GM19025 (cell line): ENCODE measurements at regions not wholly inside any gene's neighbourhood (a gene's known extent, or its start where the extent isn't known, plus 50 kb on each side); places are given as distances from the start of the nearest gene placed in this dataset.
"Not testable (repeated sequence)": the region's sequence is repeated elsewhere in the genome, so short reads cannot be mapped to it uniquely, and the experiment has no call there.

Experiments used
- ATAC-seq: cut with Tn5 transposase; IDR thresholded peaks from one replicate; pipeline ENCODE4 v1.9.1; 2021; ENCODE audit warnings: mild to moderate bottlenecking, low read depth, moderate library complexity; ENCODE audit not compliant: unreplicated experiment

DNA sequence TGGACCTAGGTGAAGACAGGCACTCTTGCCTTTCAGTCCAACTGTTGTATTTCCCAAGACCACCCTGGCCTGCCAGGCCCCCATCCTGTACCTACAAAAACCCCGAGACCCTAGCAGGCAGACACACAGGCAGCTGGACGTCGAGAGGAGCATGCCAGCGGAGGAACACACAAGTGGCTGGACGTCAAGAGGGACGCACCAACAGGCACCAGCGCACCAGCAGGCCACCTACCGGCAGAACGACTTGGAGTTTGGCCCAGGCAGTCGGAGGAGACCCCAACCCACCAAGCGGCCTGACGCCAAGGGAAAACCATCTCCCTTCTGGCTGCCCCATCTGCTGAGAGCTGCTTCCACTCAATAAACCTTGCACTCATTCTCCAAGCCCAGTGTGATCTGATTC lies 1883.4 kb upstream of the RAG2 start:
- no peak for ATAC-seq

GRCh38 chr11:38476808-38477575 lies 1879.0 kb upstream of the RAG2 start:
- no peak for ATAC-seq

DNA sequence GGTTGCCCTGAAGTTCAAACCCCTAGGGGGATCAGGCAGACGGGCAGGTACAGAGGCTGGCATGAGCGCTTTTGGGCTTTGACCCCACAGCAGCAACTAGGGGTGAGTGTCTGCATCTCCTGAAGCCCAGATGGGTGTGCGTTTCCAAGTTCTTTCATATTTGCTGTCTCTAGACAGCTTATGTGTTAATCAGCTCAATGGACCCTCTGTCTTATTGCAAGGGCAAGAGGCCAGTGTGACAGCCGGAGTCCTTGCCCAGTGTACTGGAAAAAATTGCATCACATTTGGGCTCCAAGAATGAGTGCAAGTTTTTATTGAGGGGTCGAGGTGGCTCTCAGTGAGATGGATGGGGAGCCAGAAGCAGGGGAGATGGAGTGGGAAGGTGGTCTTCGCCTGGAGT lies 1863.7 kb upstream of the RAG2 start:
- ATAC-seq, result no peak

DNA sequence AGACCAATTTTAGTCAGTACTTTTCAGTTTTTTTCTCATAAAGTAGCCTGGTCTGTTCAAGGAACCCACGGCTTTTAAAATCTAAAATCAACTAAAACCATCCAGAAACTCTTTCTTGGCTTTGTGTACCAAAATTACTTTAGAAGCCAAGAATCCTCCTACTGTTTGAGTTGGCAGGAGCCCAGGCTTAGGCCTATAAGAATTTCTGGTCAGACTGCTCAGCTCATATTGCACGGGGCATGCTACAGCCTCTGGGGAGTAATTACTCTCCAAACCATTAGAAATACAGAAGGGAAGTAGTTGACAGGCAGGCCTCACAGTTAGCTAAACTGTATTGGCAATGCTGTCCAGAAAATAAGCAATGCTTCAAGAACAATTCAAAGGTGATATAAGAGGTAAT lies 1862.9 kb upstream of the RAG2 start:
- ATAC-seq, result no peak

DNA sequence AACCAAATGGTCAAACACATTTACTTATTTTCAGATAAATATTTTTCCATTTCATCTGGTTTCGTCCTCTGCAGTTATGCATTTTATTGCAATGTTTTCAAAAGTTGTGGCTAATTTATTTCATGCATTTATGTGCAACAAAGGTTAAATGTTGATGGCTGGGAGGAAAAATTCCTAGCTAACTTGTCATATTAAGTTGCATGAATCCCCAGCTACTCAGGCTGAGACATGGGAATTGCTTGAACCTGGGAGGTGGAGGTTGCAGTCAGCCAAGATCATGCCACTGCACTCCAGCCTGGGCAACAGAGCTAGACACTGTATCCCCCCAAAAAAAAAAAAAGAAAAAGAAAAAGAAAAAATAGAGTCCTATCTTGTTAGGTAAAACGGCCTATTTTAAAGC lies 1862.4 kb upstream of the RAG2 start:
- no peak for ATAC-seq

GRCh38 chr11:38456371-38456770 lies 1858.3 kb upstream of the RAG2 start:
- no peak for ATAC-seq

- ATAC-seq, result no peak
Measured at GRCh38 chr11:38448284-38448683, 1850.2 kb upstream of the RAG2 start.

GRCh38 chr11:38446336-38446735 lies 1848.3 kb upstream of the RAG2 start:
- no peak for ATAC-seq

DNA sequence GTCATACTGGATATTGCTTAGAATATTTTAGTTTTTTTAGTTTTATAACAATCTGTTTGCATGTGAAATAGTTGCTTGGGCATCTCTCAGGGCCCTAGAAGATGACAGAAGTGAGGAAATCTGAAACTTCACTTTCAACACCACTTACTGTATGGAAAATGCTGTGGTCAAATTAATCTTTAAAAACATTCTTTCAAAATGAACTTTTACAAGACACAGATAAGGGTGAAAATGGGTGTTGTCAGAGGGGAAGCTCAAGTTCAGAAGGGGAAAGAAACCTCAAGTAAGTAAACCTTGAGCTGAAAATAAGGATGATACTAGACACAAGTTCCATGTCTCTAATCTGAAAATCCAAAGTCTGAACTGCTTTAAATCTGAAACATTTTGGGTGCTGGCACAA lies 1840.1 kb upstream of the RAG2 start:
- ATAC-seq, result no peak

GRCh38 chr11:38425578-38425977 lies 1827.5 kb upstream of the RAG2 start:
- no peak for ATAC-seq

- no peak for ATAC-seq
Measured at GRCh38 chr11:38423042-38423441, 1825.0 kb upstream of the RAG2 start.

DNA sequence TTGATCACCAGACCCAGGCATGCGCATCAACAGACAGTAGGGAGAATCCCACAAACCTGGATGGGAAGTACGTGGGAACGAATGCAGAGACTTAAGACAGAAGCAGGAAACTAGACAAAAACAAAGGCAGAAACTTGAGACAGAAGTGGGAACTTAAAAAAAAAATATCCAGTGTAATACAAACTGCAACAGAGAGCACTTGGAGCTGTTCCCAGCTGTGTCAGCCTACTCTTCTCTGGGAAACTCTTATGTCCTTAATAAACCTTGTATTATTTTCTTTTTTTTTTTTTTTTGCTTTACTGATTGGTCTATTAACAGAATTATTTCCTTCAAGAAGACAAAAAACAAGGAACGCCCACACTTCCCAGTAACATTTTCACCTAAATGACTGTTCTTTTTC lies 1818.1 kb upstream of the RAG2 start:
- no peak for ATAC-seq

DNA sequence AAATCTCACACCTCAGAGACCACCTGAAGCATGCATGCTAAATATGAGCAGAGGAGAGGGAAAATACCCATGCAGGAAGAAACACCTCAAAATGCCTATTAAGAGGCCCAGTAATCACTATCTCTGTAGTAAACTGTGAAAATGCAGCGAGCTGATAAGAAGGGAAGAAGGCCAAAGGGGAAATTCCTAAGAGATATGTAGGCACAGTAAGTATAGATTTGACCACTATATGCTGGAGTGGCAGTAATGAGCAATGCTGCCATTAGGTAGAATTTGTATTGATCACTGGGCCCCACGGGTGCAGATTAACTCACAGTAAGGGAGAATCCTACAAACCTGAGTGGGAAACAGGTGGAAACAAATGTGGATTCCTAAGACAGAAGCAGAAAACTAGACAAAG lies 1813.1 kb upstream of the RAG2 start:
- no peak for ATAC-seq

DNA sequence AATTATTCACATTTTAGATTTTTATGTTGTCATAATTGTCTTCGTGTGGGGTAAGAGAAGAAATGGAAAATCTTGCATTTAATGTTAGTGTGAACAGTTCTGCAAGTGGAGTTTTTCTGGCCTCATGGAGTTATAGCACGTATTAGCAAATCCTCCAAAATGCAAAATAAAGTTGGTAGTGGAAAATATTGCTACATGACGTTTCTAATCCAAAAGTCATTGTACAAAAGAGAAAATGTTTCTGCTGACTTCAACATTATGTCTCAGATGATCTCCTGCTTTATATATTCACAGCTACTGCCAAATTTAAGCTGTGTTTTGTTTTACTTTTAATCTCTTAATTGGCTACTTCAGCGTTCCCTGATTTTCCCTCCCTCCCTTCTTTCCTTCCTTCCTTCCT lies 1804.0 kb upstream of the RAG2 start:
- ATAC-seq, result no peak

DNA sequence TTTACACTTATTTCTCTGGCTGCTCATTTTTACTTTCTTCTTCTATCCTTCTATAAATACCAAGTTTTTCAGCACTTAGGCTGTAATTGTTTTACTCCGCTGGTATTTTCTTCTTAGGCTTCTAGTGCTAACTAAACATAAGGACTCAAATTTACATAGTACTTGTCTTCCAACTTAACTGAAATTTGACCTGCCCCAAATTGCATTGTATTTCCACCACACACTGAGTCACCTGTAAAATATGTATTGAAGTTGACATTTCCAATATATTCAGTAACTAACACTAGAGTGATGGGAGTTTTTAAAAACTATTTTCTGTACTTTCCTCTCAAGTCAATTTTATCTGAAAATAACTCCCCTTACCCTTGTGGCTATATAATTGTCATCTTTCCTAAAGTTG lies 1794.1 kb upstream of the RAG2 start:
- ATAC-seq, result no peak

- no peak for ATAC-seq
Measured at GRCh38 chr11:38384568-38384967, 1786.5 kb upstream of the RAG2 start.

DNA sequence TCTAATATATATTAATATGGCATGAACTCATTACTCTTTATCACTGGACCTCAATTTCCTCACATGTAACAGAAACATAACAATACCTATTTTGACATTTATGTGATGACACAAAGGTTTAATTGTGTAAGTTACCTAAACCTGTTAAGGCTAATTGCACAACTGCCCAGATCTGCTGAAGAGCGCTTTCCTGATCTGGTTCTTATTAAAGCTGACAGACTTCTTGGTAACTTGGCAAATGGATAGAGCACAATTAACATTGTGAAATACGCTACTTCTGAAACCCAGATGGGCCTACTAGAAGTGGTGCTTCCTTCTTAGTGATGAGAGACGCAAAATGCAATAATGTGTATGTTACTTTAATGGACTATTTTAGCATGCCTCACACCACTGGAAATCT lies 1767.2 kb upstream of the RAG2 start:
- ATAC-seq, result no peak

DNA sequence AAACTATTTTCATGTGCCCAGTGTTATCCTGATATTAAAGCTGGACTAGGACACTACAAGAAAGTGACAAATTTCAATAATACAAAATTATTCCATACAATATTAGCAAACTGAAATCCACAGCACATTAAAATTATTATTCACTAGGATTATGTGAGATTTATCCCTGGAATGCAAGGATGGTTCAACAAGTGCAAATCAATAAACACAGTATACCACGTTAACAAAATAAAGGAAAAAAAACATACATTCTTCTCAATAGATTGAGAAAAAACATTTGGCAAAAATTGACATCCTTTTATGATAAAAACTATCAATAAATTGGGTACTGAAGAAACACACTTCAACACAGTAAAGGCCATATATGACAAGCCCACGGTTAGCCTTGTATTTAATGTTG lies 1758.2 kb upstream of the RAG2 start:
- no peak for ATAC-seq

DNA sequence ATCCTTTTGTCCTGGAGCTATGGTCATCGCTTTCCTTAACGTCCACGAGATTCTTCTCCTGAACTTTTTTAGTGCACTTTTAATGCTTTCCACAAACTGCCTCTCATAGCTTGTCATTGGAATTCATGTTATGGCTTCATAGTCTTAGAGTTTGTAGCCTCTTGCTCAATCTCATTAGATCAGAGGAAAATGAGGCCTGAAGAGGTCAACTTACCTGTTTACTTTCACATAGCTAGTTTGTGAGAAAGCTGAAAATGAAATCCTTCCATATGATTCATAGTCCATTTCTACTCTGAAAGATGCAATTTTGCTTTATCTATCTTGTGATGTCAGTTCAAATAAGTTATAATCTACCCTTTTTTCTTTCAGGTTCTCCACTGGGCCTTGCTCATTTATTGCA lies 1747.2 kb upstream of the RAG2 start:
- no peak for ATAC-seq

DNA sequence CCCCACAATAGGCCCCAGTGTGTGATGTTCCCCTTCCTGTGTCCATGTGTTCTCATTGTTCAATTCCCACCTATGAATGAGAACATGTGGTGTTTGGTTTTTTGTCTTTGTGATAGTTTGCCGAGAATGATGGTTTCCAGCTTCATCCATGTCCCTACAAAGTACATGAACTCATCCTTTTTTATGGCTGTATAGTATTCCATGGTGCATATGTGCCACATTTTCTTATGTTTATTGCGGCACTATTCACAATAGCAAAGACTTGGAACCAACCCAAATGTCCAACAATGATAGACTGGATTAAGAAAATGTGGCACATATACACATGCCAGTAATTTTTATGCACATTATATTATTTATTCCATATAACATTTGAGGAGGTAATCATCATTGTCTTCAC lies 1743.6 kb upstream of the RAG2 start:
- not testable (repeated sequence) for ATAC-seq

GRCh38 chr11:38339835-38340440 lies 1741.9 kb upstream of the RAG2 start:
- ATAC-seq, result no peak

DNA sequence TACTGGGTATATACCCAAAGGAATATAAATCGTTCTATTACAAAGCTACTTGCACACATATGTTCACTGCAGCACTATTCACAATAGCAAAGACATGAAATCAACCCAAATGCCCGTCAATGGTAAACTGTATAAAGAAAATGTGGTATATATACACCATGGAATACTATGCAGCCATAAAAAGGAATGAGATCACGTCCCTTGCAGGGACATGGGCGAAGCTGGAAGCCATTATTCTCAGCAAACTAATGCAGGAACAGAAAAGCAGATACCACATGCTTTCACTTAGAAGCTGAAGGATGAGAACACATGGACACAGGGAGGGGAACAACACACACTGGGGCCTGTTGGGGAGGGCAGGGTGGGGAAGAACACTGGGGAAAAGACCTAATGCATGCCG lies 1740.0 kb upstream of the RAG2 start:
- not testable (repeated sequence) for ATAC-seq
